BLaER1 treated with 17β-estradiol and CSF1 and Interleukin-3, amounts not matched to agents 10 nM and 100 nM (cell line): ENCODE measurements at regions not wholly inside any gene's neighbourhood (a gene's known extent, or its start where the extent isn't known, plus 50 kb on each side); places are given as distances from the start of the nearest gene placed in this dataset.

Experiments
- H3K27ac ChIP-seq, 11 experiments: shearing (Covaris generic); formaldehyde crosslinking; 2 replicates each; pipeline ENCODE4 v1.8.1; 2022
- H3K27me3 ChIP-seq, 11 experiments: shearing (Covaris generic); formaldehyde crosslinking; 2 replicates each; pipeline ENCODE4 v1.8.1; 2022
- H3K36me3 ChIP-seq, 11 experiments: shearing (Covaris generic); formaldehyde crosslinking; 2 replicates each; pipeline ENCODE4 v1.8.1; 2022
- H3K4me1 ChIP-seq, 10 experiments: shearing (Covaris generic); formaldehyde crosslinking; 2 replicates each; pipeline ENCODE4 v1.8.1; 2022
- H3K4me2 ChIP-seq, 11 experiments: shearing (Covaris generic); formaldehyde crosslinking; 2 replicates each; pipeline ENCODE4 v1.8.1; 2022
- H3K4me3 ChIP-seq, 10 experiments: shearing (Covaris generic); formaldehyde crosslinking; 2 replicates each; pipeline ENCODE4 v1.8.1; 2022
- H3K9ac ChIP-seq, 11 experiments: shearing (Covaris generic); formaldehyde crosslinking; 2 replicates each; pipeline ENCODE4 v1.8.1; 2022
- H3K9me3 ChIP-seq, 11 experiments: shearing (Covaris generic); formaldehyde crosslinking; replicated peaks in 1 of 11; 2 replicates each; pipeline ENCODE4 v1.8.1; 2022
- H4K20me1 ChIP-seq, 11 experiments: shearing (Covaris generic); formaldehyde crosslinking; 2 replicates each; pipeline ENCODE4 v1.8.1; 2022
- Cebpa-rat ChIP-seq, 11 experiments: shearing (Covaris generic); IDR thresholded peaks; 2 replicates each; pipeline ENCODE4 v1.8.1; 2022

- H3K4me3 ChIP-seq, result no peak overlapping the region
- H3K27me3 ChIP-seq, result no peaks in the 10 kb centered on the region
- H3K36me3 ChIP-seq, result no peaks in the 10 kb centered on the region
- TF ChIP-seq Cebpa-rat (IDR thresholded peaks at IDR 0.05), result no peak
- no peak overlapping the region for H3K9ac ChIP-seq
- no peaks in the 10 kb centered on the region for H3K9me3 ChIP-seq
- no peaks in the 10 kb centered on the region for H3K4me1 ChIP-seq
- H3K27ac ChIP-seq, result no peak overlapping the region
- H3K4me2 ChIP-seq, result no peak overlapping the region
- H4K20me1 ChIP-seq, result no peaks in the 10 kb centered on the region
Measured at GRCh38 chr21:27841084-27841672, 874.3 kb upstream of the ADAMTS5 start.

DNA sequence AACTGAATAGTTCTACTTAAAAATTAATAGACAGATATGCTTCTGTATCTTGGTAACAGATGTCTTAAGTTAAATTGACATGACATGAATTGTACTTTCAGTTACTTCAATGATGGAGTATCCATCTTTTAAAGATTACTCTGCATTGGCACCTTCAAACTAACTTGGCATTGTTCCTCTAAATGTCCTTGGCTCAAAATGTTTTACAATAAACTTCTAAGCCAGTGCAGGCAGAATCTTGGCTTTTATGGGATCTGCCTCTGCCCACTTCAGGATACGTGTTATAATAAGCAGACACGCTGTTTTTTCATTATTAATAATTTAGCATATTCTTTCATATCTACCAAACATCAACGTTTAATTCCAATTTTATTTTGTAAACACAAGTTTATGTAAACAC is 873.4 kb upstream of the ADAMTS5 start:
- Histone ChIP-seq H3K27me3 (no peaks in the 10 kb centered on the region), H3K9ac (no peak overlapping the region), H4K20me1 (no peaks in the 10 kb centered on the region), H3K9me3 (no peaks in the 10 kb centered on the region), H3K27ac (no peak overlapping the region), H3K4me1 (no peaks in the 10 kb centered on the region), H3K36me3 (no peaks in the 10 kb centered on the region), H3K4me3 (no peak overlapping the region), H3K4me2 (no peak overlapping the region)
- no peak for TF ChIP-seq Cebpa-rat (IDR thresholded peaks at IDR 0.05)

DNA sequence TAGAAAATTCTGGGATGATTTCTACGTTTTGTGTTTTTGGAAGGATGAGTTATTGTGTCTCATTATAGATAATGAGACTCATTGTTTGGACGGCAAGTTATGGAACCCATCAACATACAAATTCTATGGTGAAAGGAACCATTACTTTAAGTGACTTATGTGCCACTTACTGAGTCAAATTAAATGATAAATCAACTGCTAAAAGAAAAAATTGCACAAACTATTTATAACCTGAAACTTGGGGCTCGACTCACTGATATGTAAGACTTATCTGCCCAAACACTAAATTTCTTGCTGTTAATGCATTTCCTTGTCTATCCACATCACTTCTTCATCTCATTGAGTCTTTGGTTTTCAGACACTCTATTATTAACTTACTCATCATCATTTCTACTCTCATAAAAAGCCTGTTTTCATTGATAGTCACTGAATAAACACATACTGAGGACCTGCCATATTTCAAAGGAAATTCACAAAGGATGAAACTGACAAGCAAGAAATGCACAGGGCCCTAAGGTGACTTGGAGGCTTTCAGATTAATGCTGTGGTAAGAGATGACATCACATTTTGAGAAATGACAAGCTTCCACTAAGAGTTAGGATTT is 872.7 kb upstream of the ADAMTS5 start:
- Histone ChIP-seq H3K9ac (no peak overlapping the region), H3K36me3 (no peaks in the 10 kb centered on the region), H3K4me2 (no peak overlapping the region), H4K20me1 (no peaks in the 10 kb centered on the region), H3K4me3 (no peak overlapping the region), H3K4me1 (no peaks in the 10 kb centered on the region), H3K27ac (no peak overlapping the region), H3K9me3 (no peaks in the 10 kb centered on the region), H3K27me3 (no peaks in the 10 kb centered on the region)
- no peak for TF ChIP-seq Cebpa-rat (IDR thresholded peaks at IDR 0.05)

- no peaks in the 10 kb centered on the region for H3K36me3 ChIP-seq
- H4K20me1 ChIP-seq, result no peaks in the 10 kb centered on the region
- no peak overlapping the region for H3K9ac ChIP-seq
- H3K4me3 ChIP-seq, result no peak overlapping the region
- no peak overlapping the region for H3K27ac ChIP-seq
- no peaks in the 10 kb centered on the region for H3K4me1 ChIP-seq
- H3K9me3 ChIP-seq, result no peaks in the 10 kb centered on the region
- H3K27me3 ChIP-seq, result no peaks in the 10 kb centered on the region
- no peak for TF ChIP-seq Cebpa-rat (IDR thresholded peaks at IDR 0.05)
- no peak overlapping the region for H3K4me2 ChIP-seq
Measured at GRCh38 chr21:27838573-27838972, 871.7 kb upstream of the ADAMTS5 start.

DNA sequence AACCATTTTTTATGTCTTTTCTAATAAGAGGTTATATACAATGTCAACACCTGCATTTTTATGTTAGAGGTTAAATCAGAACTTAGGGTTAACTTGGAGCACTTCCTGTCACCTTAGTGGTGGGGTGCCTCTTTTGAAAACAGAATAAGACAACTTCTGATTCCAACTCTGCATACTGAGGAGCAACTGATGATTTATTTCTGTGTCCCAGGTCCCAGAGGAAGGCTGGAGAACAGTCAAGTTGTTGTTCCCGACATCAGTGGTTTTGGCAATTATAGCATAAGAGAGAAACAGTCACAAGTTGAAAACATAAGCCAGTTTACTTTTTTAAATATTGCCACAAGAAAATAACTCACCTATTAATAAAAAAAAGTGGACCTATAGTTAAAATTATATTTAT is 871.0 kb upstream of the ADAMTS5 start:
- no peak for TF ChIP-seq Cebpa-rat (IDR thresholded peaks at IDR 0.05)

DNA sequence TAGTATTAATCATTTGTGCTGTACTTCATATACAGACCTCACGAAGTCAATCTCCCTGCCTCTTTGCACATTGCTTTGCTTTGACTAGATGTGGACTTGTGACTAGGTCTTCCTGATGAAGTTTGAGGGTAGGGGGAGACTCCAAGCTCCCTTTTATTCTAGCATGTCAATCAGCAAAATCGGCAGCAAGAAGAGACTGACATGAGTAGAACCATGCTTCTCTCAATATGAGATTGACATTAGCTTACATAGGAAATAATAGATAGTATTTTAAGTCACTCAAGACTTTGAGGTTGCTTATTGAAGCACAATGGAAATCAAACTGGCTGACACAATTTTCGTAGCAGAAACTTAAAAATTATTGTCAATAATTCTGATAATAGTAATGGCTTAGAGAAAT is 866.4 kb upstream of the ADAMTS5 start:
- H4K20me1 ChIP-seq, result no peaks in the 10 kb centered on the region
- no peak for TF ChIP-seq Cebpa-rat (IDR thresholded peaks at IDR 0.05)
- no peak overlapping the region for H3K4me2 ChIP-seq
- H3K27ac ChIP-seq, result no peak overlapping the region
- no peak overlapping the region for H3K4me3 ChIP-seq
- no peaks in the 10 kb centered on the region for H3K36me3 ChIP-seq
- no peak overlapping the region for H3K9ac ChIP-seq
- H3K4me1 ChIP-seq, result no peaks in the 10 kb centered on the region
- H3K9me3 ChIP-seq, result no peaks in the 10 kb centered on the region
- H3K27me3 ChIP-seq, result no peaks in the 10 kb centered on the region

More for the DNA sequence above, 871.0 kb upstream of the ADAMTS5 start:
- Histone ChIP-seq H3K9ac (no peak overlapping the region), H3K4me3 (no peak overlapping the region), H3K4me2 (no peak overlapping the region), H3K27me3 (no peaks in the 10 kb centered on the region), H3K36me3 (no peaks in the 10 kb centered on the region), H4K20me1 (no peaks in the 10 kb centered on the region), H3K27ac (no peak overlapping the region), H3K4me1 (no peaks in the 10 kb centered on the region), H3K9me3 (no peaks in the 10 kb centered on the region)

GRCh38 chr21:27831816-27832569 is 865.1 kb upstream of the ADAMTS5 start:
- H3K4me3 ChIP-seq, result no peak overlapping the region
- no peaks in the 10 kb centered on the region for H3K36me3 ChIP-seq
- no peak overlapping the region for H3K4me2 ChIP-seq
- no peak for TF ChIP-seq Cebpa-rat (IDR thresholded peaks at IDR 0.05)
- H3K9me3 ChIP-seq, result no peaks in the 10 kb centered on the region
- no peaks in the 10 kb centered on the region for H4K20me1 ChIP-seq
- H3K27ac ChIP-seq, result no peak overlapping the region
- no peaks in the 10 kb centered on the region for H3K4me1 ChIP-seq
- no peak overlapping the region for H3K9ac ChIP-seq
- H3K27me3 ChIP-seq, result no peaks in the 10 kb centered on the region

DNA sequence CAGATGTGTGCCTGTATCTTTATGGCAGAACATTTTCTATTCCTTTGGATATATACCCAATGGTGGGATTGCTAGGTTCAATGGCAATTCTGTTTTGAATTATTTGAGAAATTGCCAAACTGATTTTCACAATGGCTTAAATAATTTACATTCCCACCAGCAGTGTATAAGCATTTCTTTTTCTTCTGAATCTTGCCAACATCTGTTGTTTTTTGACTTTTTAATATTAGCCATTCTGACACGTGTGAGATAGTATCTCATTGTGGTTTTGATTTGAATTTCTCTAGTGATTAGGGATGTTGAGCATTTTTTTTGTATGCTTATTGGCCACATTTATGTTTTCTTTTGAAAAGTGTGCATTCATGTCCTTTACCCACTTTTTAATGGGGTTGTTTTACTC is 864.3 kb upstream of the ADAMTS5 start:
- no peak overlapping the region for H3K4me2 ChIP-seq
- H3K27ac ChIP-seq, result no peak overlapping the region
- no peaks in the 10 kb centered on the region for H3K27me3 ChIP-seq
- H3K4me3 ChIP-seq, result no peak overlapping the region
- no peak for TF ChIP-seq Cebpa-rat (IDR thresholded peaks at IDR 0.05)
- no peaks in the 10 kb centered on the region for H3K9me3 ChIP-seq
- no peaks in the 10 kb centered on the region for H3K4me1 ChIP-seq
- no peaks in the 10 kb centered on the region for H3K36me3 ChIP-seq
- H4K20me1 ChIP-seq, result no peaks in the 10 kb centered on the region
- H3K9ac ChIP-seq, result no peak overlapping the region

- Histone ChIP-seq H3K27me3 (no peaks in the 10 kb centered on the region), H3K4me3 (no peak overlapping the region), H3K27ac (no peak overlapping the region)
Measured at GRCh38 chr21:27827972-27828371, 861.1 kb upstream of the ADAMTS5 start.

DNA sequence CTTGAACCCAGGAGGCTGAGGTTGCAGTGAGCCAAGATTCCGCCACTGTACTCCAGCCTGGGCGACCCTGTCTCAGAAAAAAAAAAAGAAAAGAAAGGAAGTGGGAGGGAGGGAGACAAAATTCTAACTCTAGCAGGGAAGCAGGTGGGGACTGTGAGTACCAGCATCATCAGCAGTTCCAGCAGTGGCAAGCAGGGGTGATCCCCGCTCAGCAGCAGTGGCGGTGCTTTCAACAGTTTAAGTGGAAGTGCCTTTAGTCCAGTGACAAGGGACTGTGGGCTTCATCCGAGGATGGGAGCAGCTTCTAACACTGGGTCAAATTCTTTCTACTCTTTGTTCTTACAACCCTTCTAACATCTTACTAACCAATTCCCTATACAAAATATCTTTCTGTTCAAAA is 858.1 kb upstream of the ADAMTS5 start:
- Histone ChIP-seq H3K9me3 (no peaks in the 10 kb centered on the region), H3K9ac (no peak overlapping the region), H3K27ac (no peak overlapping the region)

More at GRCh38 chr21:27827972-27828371, 861.1 kb upstream of the ADAMTS5 start:
- no peak overlapping the region for H3K9ac ChIP-seq
- H3K9me3 ChIP-seq, result no peaks in the 10 kb centered on the region
- H3K4me1 ChIP-seq, result no peaks in the 10 kb centered on the region
- no peaks in the 10 kb centered on the region for H3K36me3 ChIP-seq
- H4K20me1 ChIP-seq, result no peaks in the 10 kb centered on the region
- H3K4me2 ChIP-seq, result no peak overlapping the region
- no peak for TF ChIP-seq Cebpa-rat (IDR thresholded peaks at IDR 0.05)

More for the DNA sequence above, 858.1 kb upstream of the ADAMTS5 start:
- no peaks in the 10 kb centered on the region for H3K4me1 ChIP-seq
- H3K27me3 ChIP-seq, result no peaks in the 10 kb centered on the region
- no peak overlapping the region for H3K4me2 ChIP-seq
- H3K36me3 ChIP-seq, result no peaks in the 10 kb centered on the region
- no peak overlapping the region for H3K4me3 ChIP-seq
- H4K20me1 ChIP-seq, result no peaks in the 10 kb centered on the region
- TF ChIP-seq Cebpa-rat (IDR thresholded peaks at IDR 0.05), result no peak
